GM21529 (cell line): ENCODE measurements at regions not wholly inside any gene's neighbourhood (a gene's known extent, or its start where the extent isn't known, plus 50 kb on each side); places are given as distances from the start of the nearest gene placed in this dataset.

Experiments
- ATAC-seq: cut with Tn5 transposase; IDR thresholded peaks from one replicate; pipeline ENCODE4 v1.9.1; 2021; ENCODE audit not compliant: unreplicated experiment

DNA sequence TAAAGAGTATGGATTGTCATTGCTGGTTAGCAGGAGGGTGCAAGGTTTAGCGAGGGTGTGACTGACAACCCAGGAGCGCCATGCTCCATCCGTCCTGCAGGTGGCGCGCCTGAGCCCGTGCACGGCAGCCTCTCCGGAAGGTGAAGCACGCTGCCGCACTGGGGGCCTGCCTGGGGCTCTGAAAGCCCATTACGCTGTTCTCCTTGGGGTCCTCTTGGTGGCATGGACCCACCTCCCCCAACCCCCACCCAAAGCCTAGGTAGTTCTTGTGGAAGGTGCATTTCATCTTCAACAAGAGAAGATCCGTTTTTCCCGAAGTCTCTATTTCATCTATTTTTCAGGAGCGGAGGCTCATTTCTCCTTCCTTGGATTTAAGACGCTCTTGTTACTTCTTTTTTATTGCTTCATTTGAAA is 197.4 kb upstream of the KCNG1 start:
- no peak for ATAC-seq

DNA sequence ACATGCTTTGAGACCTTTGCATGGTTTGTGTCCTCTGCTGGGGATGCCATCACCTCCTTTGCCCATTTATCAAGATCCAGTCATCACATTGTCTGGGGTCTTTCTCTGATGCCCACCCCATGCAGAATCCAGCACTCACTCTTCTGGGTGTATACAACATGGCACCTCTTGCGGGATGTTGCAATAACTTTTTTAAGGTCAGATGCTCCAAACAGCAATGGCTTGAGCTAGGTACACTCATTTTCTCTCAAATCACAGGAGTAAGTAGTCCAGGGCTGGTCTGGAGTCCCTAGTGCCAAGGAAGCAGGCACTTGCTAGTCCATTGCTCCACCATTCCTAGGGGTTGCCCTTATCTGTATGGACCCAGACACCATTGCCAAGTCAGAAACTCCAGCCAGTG is 196.6 kb upstream of the KCNG1 start:
- no peak for ATAC-seq

DNA sequence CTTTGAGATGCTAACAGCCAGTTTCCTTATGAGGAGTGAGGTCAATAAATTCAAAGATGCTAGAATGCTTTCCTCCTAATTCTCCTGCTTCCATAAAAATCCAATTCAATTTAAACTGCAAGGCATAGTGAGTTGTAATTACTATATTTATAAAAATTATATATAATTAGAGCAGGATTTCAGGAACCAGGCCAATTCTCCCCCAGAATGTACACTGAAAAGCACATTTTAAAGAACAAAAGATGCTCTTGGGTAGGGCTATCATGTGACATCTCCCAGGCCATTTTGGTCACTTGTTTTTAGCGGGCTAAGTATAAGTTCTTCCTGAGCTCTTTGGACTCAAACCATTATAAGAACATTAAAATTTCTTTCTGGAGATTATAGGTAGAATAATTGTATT is 195.7 kb upstream of the KCNG1 start:
- no peak for ATAC-seq

DNA sequence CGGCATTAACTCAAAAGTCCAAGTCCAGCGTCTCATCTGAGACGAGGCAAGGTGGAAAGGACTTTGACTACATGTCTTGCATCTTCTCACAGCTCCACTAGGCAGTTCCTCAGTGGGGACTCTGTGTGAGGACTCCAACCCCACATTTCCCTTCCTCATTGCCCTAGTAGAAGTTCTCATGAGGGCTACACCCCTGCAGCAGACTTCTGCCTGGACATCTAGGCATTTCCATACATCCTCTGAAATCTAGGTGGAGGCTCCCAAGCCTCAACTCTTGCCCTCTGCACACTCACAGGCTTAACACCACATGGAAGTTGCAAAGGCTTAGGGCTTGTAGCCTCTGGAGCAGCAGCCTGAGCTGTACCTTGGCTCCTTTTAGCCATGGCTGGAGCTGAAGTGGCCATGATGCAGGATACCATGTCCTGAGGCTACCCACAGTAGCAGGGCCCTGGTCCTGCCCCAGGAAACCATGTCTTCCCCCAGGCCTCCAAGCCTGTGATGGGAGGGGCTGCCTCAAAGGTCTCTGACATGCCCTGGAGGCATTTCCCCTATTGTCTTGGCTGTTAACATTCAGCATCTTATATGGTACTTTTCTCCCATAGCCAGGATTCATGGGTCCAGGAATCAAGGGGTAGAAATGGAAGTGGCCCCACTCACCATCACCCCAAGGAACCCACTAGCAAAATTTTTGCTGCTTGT is 194.6 kb upstream of the KCNG1 start:
- no peak for ATAC-seq

DNA sequence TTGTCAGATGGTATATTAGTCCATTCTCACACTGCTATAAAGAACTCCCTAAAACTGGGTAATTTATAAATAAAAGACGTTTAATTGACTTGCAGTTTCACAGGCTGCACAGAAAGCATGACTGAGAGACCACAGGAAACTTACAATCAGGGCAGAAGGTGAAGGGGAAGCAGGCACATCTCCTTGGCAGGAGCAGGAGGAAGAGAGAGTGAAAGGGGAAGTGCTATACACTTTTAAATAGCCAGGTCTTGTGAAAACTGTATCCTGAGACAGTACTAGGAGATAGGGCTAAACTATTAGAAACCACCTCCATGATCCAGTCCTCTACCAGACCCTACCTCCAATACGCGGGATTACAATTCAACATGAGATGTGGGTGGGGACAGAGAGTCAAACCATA is 193.9 kb upstream of the KCNG1 start:
- ATAC-seq = no peak

DNA sequence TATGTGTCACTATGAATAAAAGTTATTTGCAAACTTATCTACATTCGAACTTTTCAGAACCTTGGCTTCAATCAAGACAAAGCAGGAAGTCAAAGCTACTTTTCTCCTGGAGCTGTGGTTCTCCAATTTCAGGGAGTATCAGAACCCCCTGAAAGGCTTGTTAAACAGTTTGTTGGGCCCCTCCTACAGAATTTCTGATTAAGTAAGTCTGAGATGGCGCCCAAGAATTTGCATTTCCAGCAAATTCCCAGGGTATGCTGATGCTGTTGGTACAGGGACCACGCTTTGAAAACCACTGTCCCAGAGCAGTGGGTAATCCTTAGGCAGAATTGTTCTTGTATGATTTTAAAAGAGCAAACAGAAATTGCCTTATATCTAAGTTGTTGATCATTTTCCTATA is 189.9 kb upstream of the KCNG1 start:
- no peak for ATAC-seq

DNA sequence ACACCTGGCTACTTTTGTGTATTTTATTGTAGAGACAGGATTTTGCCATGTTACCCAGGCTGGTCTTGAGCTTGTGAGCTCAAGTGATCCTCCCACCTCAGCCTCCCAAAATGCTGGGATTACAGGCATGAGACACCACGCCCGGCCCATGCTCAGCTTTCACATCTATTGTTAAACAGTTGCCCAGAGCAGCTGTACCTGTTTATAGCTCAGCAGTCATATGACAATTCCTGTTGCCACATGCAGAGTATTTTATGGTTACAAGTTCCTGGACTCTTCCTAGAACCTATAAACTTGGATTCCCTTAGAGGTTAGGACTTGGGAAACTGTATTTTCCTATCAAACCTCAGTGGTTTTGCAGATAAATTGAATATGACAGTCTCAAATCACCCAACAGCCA is 188.3 kb upstream of the KCNG1 start:
- ATAC-seq = no peak

DNA sequence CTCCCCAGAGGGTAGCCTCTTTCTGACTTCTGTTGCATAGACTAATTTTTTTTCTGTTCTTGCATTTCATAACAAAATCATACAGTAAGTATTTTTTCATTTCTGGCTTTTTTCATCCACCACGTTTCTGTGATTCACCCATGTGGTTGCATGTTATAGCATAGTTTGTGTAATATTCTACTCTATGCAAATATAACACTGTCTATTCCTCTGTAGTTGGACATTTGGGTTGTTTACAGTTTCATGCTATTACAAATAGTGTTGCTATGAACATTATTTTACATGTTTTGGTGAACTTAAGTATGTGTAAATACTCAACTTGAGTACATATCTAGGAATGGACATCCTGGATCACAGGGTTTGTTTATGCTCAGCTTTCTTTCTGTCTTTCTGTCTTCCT is 187.2 kb upstream of the KCNG1 start:
- ATAC-seq = no peak

DNA sequence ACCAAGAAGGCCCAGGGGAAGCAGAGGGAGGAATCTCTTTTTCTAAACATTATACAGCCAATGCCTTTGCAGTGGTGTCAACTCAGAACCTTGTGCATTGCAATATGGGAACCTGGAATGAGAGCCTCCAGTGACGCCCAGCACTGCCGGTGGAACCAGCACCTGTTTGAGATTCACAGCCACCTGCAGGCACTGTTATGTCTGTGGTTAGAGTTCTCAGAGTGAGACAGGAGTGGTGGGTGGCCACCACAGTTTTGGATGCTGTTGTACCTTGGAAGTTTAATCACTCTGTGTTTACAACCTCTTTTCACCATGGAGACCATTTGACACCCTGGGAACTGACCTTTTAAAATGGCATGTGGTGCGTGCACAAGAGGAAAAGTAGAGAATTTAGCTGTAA is 185.3 kb upstream of the KCNG1 start:
- no peak for ATAC-seq

DNA sequence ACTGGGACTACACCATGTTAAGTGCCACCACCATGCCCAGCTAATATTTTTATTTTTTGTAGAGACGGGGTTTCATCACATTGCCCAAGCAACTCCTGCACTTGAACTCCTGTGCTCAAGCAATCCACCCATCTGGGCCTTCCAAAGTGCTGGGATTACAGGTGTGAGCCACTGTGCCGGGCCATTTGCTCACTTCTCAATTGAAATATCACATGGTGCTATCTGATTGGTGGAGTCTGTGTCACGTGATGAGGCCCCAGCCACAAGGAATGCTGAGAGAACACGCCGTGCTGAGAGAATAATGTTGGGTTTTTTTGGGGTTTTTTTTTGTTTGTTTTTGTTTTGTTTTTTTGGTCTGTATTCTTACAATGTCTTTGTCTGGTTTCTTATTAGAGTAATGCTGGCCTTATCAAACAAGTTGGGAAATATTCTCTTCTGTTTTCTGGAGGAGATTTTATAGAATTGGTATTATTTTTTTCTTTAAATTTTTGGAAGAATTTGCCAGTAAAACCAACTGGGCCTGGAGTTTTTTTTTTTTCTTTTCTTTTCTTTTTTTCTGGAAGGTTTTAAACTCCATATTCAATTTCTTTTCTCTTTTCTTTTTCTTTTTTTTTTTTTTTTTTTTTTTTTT is 183.2 kb upstream of the KCNG1 start:
- ATAC-seq = no peak

DNA sequence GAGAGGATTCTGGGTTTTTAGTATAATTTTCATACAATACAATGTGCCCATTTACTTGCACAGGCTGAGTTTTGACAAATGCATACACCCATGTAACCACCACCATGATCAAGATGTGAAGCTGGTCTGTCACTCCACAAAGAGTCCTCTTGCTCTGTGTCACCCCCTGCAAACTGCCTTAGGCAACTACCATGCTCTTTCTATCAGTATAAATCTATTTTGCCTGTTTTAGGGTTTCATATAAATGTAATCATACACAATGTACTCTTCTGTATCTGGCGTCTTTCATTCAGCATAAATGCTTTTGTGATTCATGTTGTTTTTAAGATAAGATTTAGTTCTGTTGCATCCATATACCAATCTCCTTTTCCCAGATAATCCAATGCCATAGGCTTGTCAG is 181.9 kb upstream of the KCNG1 start:
- no peak for ATAC-seq

DNA sequence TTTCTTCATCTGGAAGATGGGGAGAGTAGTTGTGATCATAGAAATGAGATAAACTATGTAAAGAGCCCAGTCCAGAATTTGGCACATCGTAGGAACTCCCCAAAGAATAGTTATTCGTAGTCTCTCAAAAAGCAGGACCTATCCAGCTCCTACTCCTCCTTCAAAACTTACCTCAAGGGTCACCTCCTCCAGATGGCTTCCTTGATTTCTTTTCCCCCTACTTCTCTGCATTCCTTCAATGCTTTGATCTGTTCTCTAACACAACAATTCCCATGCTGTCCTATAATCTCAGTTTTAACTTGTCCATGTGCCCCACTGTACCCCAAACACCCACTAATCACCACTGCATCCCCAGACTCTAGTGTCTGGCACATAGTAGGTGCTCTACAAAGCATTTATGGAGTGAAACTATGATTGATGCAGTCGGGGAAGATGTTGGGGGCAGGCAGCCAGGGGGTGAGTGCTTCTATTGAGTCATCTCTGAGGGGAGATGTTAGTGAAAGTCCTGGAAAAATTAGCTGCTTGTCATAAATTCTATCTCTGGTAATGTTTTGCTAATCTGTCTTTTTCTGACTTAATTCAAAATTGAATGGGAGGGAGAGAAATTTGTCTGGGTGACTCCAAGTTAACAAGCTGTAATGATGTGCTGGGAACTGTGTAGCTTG is 181.3 kb upstream of the KCNG1 start:
- ATAC-seq = no peak

DNA sequence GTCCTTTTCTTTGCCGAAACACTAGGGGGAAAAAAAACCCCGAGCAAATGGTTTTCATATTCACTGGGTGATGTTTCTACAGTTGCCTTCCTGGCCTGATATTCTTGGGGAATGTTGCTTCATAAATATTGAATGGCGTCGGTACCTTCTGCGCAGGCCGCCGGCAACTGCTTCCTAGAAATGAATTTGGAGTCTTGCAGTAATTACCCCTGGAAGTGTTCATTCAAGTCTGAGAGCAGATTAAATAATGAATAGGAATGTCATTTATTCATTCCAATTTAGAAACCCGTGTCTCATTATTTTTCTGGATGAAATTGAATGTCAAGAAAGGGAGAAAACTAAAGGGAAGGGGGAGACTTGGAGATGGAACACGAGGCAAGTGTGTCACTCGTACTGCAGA is 179.4 kb upstream of the KCNG1 start:
- no peak for ATAC-seq

DNA sequence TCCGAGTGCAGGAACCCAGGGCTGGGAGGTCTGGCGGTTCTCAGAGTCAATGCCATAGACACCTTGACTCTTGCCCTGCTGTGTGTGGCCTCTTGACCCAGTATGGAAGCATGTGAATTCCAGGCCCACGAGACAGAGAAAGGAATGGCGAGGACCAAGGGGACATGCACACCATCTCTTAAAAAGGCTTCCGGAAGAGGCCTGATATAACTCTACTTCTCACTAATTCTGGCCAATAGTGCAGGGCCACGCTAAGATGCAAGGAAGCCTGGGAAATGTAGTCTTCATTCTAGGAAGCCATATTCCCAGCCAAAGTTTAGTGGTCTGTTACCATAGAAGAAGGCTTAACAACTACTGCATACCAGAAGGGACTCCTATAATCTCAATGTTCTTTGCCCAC is 177.0 kb upstream of the KCNG1 start:
- ATAC-seq = no peak

DNA sequence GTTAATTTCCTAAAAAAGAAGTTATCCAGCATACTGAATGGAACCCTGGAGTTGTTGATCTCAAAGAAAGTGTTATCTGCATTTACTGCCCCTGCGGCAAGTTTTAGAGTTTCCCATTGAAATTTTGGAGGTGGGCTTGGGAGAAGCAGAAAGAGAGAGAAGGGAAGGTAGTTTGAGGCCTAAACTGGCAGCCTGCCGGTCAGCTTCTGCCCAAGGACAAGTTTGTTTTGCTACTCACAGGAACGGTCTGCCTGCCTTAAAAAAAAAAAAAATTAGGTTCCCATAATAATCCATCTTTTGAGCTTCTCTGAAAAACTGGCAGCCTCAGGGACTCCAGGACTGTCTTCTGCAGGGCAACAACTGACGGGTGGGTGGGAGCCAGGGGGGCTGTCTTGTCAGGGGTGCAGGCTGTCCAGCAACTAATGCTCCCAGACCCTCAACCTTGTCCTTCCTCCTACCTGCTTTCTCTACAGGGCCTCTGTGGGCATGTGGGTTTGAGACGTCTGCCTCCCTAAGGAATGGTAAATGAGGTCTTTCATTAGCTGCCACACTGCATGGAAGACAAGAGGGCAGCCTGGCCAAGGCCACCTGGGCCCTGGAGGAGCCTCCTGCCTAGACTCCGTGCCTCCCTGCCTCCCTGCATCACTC is 176.1 kb upstream of the KCNG1 start:
- ATAC-seq = no peak

DNA sequence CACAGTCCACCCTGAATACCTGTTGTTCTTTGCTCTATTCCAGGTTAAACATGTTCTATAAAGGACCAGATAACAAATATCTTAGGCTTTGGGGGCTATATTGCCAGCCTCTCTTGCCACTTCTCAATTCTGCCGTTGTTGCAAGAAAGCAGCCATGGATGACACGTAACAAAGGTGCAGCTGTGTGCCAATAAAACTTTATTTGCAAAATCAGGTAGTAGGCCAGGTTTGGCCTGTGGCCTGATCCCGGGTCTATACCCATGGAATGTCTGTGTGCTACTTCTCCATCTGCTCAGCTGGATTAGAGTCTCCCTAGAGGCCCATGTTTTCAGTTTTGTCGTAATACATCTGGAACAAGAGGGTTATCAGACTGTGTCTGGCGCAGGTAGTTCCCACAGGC is 175.3 kb upstream of the KCNG1 start:
- ATAC-seq = no peak

DNA sequence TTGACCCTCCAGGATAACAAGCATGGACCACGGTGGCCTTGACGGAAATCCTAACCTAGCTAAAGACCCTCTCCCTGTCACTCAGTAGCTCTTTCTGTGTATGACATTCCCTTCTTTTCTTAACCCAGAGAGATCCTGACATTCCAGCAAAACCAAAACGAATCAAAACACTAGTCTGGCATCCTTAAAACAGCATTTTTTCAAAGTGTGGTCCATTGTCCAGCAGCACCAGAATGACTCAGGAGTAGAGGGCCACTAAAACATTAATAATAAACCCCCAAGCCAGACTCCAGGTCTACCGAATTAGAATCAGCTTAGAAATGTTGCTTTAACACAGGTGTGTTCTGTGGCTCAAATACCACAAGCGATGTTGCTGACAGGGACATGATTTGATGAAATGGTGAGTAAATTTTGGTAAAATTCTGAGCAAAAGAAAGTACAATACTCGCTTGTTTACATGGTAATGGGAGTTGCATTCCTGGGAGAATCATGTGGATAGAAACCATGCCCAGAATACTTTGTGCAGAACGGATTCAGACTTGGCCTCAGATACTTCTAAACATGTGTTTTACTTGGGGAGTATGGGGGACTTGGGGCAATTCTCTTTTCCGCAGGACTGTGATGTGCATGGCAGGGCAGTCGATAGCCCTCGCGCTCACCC is 174.2 kb upstream of the KCNG1 start:
- no peak for ATAC-seq

DNA sequence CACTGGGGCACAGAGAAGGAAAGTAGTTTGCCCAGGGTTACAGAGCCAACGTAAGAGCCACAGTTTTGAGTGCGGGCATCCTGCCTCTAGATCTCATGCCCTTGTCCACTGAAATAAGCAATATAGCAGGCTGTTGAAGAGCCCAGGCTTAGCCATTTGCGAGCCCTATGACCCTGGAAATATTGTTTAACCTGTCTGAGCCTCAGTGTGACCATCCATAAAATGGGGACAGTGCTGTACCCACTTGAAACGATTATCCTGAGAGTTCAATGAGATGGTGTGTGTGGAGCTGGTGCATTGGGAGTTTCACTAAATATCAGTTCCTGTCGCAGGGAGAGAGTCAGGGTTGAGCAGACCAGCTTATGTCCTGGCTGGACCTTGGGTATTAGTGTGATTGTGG is 173.1 kb upstream of the KCNG1 start:
- ATAC-seq = no peak

DNA sequence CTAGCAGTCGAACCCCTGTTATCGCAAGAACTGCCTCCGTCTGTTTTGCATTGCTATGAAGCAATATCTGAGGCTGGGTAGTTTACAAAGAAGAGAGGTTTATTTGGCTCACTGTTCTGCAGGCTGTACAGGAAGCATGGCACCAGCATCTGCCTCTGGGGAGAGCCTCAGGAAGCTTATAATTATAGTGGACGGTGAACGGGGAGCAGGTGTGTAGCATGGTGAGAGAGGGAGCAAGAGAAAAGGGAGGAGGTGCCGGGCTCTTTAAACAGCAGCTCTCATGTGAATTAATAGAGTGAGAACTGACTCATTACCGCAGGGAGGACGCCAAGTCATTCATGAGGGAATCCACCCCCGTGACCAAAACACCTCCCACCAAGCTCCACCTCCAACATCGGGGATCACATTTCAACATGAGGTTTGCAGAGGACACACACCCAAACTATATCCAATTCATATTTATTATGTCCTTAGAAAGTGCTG is 172.6 kb upstream of the KCNG1 start:
- ATAC-seq = no peak

DNA sequence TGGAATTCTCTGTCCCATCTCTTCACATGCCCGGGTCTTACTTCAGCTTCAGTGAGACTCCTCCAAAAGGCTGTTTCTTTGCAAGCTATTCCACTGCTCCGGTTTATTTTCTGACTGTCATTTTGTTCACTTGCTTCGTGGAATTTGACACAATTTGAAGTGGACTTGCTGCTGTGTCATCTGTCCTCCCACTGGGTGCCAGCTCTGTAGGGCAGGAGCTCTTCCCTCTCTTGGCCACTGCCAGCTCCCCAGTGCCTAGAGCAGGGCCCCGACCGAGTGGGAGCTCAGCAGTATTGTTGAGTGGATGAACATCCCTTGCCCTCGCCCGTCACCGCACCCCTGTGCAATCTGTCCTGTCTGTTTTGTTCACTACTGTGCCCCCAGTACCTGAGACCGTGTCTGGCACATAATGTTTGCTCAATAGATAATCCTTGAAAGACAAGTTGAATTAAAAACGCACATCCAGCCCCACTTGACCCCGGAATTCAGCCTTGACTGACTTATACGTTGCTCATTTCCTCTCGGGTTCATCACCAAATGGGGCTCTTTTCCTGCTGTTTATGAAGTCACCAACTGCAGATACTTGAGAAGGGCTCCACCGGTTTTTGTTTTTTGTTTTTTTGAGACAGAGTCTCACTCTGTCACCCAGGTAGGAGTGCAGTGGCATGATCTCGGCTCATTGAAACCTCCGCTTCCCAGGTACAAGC is 170.3 kb upstream of the KCNG1 start:
- ATAC-seq = no peak

DNA sequence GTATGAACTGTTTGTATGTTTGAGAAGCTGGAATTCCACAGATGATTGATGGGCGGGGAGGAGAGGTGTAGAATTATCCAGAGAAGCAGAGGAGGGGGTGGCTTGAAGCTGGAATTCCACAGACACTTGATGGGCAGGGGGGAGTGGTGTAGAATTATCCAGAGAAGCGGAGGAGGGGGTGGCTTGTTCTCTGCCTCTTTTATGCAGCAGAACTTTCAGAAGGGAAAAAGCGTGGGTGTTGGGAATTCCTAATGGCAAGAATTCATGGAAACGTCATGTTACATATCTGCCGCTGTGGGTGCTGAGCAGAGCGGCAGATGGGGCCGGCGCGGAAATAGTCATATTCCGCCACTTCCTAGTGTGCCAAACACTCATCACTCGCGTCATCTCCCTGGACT is 167.9 kb upstream of the KCNG1 start:
- ATAC-seq = no peak
